Fibroblast of mammary gland (primary cell): ENCODE measurements at regions not wholly inside any gene's neighbourhood (a gene's known extent, or its start where the extent isn't known, plus 50 kb on each side); places are given as distances from the start of the nearest gene placed in this dataset.

ENCODE experiments used
- DNase-seq: peaks from one replicate; pipeline ENCODE4 v3.0.0-alpha.2; 2010; ENCODE audit warnings: low read depth
- H3K4me3 ChIP-seq: 2 replicates; pipeline ENCODE4 v1.5.1; 2011; ENCODE audit warnings: low read depth, mild to moderate bottlenecking, low read length, moderate library complexity; ENCODE audit not compliant: control insufficient read depth
- TF ChIP-seq, protein P1 (sequence below): conservative IDR thresholded peaks from 2 replicates; pipeline ENCODE4 v1.5.1; 2011; ENCODE audit warnings: low read depth, low read length, inconsistent platforms; ENCODE audit not compliant: control insufficient read depth, insufficient read depth

DNA sequence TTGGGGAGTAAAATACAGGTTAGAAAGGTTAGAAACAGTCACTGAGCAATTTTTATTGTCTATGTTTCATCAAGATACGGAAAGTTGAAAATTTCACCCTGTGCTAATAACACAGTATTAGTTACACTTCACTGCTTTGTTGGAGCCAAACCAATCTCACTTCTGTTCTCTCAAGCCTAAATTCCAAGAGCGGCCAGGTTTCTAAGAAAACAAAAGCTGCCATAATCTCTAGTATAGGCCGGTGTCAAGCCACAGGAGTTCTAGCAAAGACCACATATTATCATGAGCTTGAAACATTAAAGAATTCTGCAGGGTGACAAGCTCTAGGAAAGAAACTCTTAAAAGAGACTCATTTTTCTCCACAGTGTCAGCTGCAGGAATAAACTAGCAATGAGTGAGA is 128.7 kb downstream of the TXNL1 start:
- H3K4me3 ChIP-seq = no peak overlapping the region
- TF ChIP-seq, protein P1, sequence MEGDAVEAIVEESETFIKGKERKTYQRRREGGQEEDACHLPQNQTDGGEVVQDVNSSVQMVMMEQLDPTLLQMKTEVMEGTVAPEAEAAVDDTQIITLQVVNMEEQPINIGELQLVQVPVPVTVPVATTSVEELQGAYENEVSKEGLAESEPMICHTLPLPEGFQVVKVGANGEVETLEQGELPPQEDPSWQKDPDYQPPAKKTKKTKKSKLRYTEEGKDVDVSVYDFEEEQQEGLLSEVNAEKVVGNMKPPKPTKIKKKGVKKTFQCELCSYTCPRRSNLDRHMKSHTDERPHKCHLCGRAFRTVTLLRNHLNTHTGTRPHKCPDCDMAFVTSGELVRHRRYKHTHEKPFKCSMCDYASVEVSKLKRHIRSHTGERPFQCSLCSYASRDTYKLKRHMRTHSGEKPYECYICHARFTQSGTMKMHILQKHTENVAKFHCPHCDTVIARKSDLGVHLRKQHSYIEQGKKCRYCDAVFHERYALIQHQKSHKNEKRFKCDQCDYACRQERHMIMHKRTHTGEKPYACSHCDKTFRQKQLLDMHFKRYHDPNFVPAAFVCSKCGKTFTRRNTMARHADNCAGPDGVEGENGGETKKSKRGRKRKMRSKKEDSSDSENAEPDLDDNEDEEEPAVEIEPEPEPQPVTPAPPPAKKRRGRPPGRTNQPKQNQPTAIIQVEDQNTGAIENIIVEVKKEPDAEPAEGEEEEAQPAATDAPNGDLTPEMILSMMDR = no peak
- DNase-seq = no peak

DNA sequence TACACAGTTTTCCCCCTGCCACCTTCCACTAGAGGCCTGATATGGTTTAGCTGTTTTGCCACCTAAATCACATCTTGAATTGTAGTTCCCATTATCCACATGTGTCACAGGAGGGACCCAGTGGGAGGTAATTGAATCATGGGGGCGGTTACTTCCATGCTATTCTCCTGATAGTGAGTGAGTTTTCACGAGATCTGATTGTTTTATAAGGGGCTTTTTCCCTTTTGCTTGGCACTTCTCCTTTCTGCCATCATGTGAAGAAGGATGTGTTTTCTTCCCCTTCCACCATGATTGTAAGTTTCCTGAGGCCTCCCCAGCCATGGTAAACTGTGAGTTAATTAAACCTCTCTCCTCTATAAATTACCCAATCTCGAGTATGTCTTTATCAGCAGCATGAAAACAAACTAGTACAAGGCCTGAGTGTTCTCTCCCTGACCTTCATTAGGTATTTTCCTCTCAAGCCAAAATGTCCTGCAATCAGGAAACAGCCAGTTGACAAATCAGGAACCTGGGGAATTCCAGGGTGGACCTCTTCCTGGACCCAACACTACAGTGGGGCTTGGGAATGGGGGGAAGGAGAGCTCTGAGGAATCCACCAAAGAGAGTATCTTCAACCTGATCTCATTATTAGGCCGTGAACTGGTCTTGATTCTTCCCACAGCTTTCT is 129.9 kb downstream of the TXNL1 start:
- H3K4me3 ChIP-seq = no peak overlapping the region
- TF ChIP-seq, protein P1 = no peak
- DNase-seq = no peak

DNA sequence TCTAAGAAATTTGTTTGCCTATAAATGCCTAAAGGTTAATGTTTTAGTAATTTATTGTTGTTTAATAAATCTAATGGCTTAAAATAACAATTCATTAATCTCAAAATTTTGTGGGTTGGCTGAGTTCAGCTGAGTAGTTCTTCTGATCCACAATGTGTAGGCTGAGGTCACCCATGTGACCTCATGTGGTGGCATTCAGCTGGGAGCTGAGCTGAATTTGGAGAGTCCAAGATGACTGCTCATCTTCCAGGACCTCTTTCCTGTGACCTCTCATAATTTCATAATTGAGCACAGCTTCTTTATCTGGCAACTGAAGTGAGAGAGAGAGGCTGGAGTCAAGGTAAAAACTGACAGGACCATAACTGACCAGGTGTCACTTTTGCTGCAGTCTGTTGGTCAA is 132.4 kb downstream of the TXNL1 start:
- TF ChIP-seq, protein P1 = no peak
- peak; percentile 62 for DNase-seq
- no peak overlapping the region for H3K4me3 ChIP-seq

DNA sequence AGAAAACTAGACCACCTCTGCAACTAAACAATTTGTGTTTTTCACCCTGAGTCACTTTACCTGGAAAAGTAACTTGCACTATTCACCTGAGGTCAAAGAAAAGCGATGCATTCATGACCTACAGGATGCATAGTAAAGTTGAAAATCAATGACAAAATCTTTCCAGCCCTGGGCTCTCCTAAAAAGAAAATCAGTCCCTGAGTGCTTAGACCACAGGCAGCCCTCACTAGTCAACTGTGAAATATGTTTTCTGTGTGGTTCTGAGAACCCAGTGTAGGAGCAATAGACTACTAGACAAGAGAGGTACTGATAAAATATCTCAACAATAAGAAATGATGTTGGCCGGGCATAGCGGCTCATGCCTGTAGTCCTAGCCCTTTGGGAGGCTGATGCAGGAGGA is 133.1 kb downstream of the TXNL1 start:
- DNase-seq = no peak
- no peak overlapping the region for H3K4me3 ChIP-seq
- TF ChIP-seq, protein P1 = no peak

DNA sequence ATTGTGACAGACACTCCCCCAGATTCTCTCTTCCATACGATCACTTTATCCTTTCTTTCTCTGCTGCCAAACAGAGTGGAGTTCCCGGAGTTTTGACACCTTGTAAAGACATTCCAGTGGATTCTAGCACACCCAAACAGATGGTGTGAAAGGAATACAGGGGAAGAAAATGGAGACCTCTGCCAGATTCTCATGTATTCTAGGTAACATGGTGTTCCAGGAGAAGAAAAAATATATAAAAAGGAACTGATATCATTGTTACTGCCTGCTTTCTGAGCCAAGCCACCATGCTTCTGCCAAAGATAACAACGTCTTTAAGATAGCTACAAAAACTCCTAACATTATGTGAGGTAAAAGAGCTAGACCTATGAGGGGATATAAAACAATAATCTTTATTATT is 136.5 kb downstream of the TXNL1 start:
- TF ChIP-seq, protein P1 = no peak
- H3K4me3 ChIP-seq = no peak overlapping the region
- DNase-seq = no peak

DNA sequence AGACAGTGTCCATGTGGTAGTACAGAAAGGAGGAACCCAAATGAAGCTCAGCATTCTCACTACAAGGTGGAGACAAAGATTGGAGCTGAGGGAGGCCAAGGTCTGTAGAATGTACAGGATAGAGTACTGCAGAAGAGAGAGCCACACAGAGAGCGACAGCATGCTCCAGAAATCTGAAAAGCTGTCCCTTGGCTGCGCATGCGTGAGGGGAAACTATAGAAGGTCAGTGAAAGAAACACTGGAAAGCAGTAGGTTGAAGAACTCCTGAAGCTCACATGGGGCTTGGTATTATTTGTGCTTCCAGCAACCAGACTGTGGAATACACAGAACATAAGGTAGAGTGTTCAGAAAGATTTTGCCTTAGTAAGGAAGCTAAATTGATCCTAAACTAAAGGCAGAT is 142.5 kb downstream of the TXNL1 start:
- H3K4me3 ChIP-seq = no peak overlapping the region
- no peak for DNase-seq
- TF ChIP-seq, protein P1 = no peak

DNA sequence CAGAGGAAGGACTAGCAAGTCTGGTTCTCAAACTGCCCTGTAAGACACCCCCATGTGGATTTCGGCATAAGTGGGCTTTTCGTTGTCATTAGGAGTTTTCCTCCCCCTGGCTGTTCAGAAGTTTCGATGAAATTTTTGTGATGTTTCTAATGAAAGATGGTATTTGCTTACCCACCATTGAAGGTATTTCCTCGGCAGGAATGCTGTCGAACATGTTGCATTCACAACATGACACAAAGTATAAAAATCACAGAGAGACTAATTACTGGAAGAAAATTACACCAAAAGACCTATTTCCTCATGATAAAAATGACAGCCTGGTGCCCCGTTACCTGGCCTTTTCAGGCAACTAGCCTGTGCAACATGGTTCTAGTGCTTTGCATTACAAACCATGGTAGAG is 144.9 kb downstream of the TXNL1 start:
- TF ChIP-seq, protein P1 = no peak
- DNase-seq = no peak
- no peak overlapping the region for H3K4me3 ChIP-seq
